D721Med (cell line): ENCODE measurements at regions not wholly inside any gene's neighbourhood (a gene's known extent, or its start where the extent isn't known, plus 50 kb on each side); places are given as distances from the start of the nearest gene placed in this dataset.

Experiments
- DNase-seq: peaks from one replicate; pipeline ENCODE4 v3.0.0; 2011; ENCODE audit warnings: low spot score; ENCODE audit not compliant: insufficient read length
- FAIRE-seq: peaks from 2 replicates; lab custom pipeline; 2011; peaks lifted over from hg19 to GRCh38; lab: Jason Lieb, UNC
- CTCF ChIP-seq: IDR thresholded peaks from 2 replicates; pipeline ENCODE4 v1.5.1; 2012; ENCODE audit warnings: mild to moderate bottlenecking, control low read depth; ENCODE audit not compliant: insufficient read depth; ENCODE audit errors: missing control alignments

DNA sequence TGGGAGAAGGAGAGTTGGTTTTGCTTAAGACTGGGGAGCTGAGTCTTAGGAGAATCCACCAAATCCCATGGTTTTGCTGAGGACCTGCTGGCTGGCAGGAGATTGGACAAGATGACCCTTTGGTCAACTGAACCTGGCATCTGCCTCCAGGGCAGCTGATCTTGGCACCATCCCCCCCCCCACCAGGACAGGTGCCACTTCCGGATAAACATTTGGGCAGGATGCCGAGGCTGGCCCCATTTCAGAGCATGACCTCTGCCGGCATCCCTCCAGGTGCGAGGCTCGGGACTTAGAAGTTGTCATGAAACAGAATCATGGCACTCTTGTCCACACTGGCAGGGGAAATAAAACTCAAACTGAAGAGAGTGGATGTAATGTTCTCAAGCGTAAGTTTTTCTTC is 165.6 kb downstream of the MACROH2A1 start:
- no peak for FAIRE-seq
- no peak for DNase-seq
- TF ChIP-seq CTCF: no peak

GRCh38 chr5:135232958-135233357 is 166.1 kb downstream of the MACROH2A1 start:
- DNase-seq: no peak
- TF ChIP-seq CTCF: no peak
- FAIRE-seq: no peak

GRCh38 chr5:135231289-135231688 is 167.7 kb downstream of the MACROH2A1 start:
- no peak for TF ChIP-seq CTCF
- no peak for DNase-seq
- no peak for FAIRE-seq

- DNase-seq: no peak
- FAIRE-seq: no peak
- TF ChIP-seq CTCF: no peak
These were observed 168.6 kb downstream of the MACROH2A1 start for GRCh38 chr5:135230251-135230925.

DNA sequence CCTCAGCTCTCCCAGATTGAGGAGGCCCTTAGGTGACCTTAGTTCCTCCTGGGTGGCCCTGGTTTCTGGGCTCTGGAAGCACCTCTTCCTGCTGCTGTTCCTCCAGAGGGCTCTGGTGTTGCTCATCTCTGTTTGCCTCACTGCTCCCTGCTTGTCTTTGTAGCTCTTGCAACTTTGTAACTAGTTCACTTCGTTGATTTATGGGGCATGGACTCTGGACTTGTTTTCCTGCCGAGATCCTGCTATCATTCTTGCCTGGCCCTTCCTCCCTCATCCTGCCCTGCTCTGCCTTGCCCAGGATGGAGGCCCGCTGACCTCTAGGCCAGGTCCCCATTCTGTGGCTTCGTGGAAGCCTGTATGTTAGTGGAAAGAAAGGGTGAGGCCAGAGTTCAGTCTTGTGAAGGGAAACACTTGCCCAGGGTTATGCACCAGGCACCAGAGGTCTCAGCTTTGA is 169.3 kb downstream of the MACROH2A1 start:
- FAIRE-seq: no peak

GRCh38 chr5:135229122-135229521 is 169.9 kb downstream of the MACROH2A1 start:
- no peak for FAIRE-seq
- no peak for TF ChIP-seq CTCF
- DNase-seq: no peak

More for the DNA sequence above, 169.3 kb downstream of the MACROH2A1 start:
- no peak for DNase-seq
- no peak for TF ChIP-seq CTCF

DNA sequence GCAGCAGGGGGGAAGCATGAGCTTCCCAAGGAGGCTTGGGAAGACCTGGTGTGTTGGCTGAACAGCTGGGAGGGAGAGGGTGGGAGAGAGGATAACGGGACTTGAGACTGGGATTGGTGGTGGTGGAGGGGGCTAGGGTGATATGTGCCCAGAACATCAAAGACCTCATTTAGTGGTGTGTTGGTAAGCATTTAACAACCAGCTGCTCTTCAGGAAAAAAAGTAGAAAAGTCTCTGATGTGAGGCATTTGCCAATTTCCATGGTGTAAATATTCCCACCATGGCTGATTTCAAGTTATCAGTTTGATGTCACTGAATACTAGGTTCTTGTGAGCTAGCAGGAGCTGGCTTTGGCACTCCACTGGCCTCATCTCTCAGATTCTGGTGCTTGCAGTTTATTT is 170.8 kb downstream of the MACROH2A1 start:
- no peak for TF ChIP-seq CTCF
- DNase-seq: no peak
- no peak for FAIRE-seq
